ENCODE measurements at regions not wholly inside any gene's neighbourhood (a gene's known extent, or its start where the extent isn't known, plus 50 kb on each side); places are given as distances from the start of the nearest gene placed in this dataset.

- TF ChIP-seq CTCF (IDR thresholded peaks at IDR 0.05) (no peak), POLR2A (IDR thresholded peaks at IDR 0.05) (no peak)
These were observed 654.4 kb upstream of the TENM3 start for GRCh38 chr4:181588733-181589302.
